PC-3 (cell line): ENCODE measurements at regions not wholly inside any gene's neighbourhood (a gene's known extent, or its start where the extent isn't known, plus 50 kb on each side); places are given as distances from the start of the nearest gene placed in this dataset.
"Not testable (repeated sequence)": the region's sequence is repeated elsewhere in the genome, so short reads cannot be mapped to it uniquely, and the experiment has no call there.

Experiments used
- ATAC-seq: fragments of 200-7000 bp; cut with Tn5 transposase; 2 replicates; pipeline ENCODE4 v1.9.1; 2020; ENCODE audit warnings: mild to moderate bottlenecking, moderate library complexity
- BruUV-seq: library from RNA; stranded (reverse); fragments of 400-500 nt; replicated peaks from 2 replicates; lab custom pipeline; 2021; lab: Mats Ljungman, UMichigan
- CTCF ChIA-PET: fragments of 300-600 bp; sonication (Branson Sonifier 250); formaldehyde crosslinking; loops from one replicate; lab custom pipeline; 2022; ENCODE audit warnings: antibody characterized with exemption; lab: Charles Lee
- POLR2A ChIA-PET: fragments of 300-600 bp; sonication (Branson Sonifier 250); formaldehyde crosslinking; loops from one replicate; lab custom pipeline; 2022; ENCODE audit warnings: antibody characterized with exemption; ENCODE audit not compliant: unreplicated experiment; lab: Charles Lee
- DNase-seq: peaks from one replicate; pipeline ENCODE4 v3.0.0-alpha.2; 2015
- H2AFZ ChIP-seq: fragments of 300-600 bp; sonication (generic); 2 replicates; pipeline ENCODE4 v1.6.0; 2016; ENCODE audit warnings: antibody characterized with exemption, low read length
- H3F3A ChIP-seq: fragments of 300-600 bp; sonication (generic); one replicate; pipeline ENCODE4 v1.6.0; 2017; ENCODE audit warnings: antibody characterized with exemption, low read length, control low read depth, mild to moderate bottlenecking; ENCODE audit not compliant: unreplicated experiment
- H3K27ac ChIP-seq: fragments of 300-600 bp; sonication (generic); 2 replicates; pipeline ENCODE4 v1.5.1; 2016; ENCODE audit warnings: mild to moderate bottlenecking, low read length
- H3K27me3 ChIP-seq: fragments of 300-600 bp; sonication (generic); 2 replicates; pipeline ENCODE4 v1.6.1; 2016; ENCODE audit warnings: low read length, mixed read lengths
- H3K36me3 ChIP-seq: fragments of 300-600 bp; sonication (generic); 2 replicates; pipeline ENCODE4 v1.6.1; 2016; ENCODE audit warnings: low read depth, mixed run types, low read length, mixed read lengths
- H3K4me1 ChIP-seq: fragments of 300-600 bp; sonication (generic); 2 replicates; pipeline ENCODE4 v1.5.1; 2016; ENCODE audit warnings: low read length; ENCODE audit not compliant: insufficient read depth
- H3K4me2 ChIP-seq: fragments of 300-600 bp; sonication (generic); 2 replicates; pipeline ENCODE4 v1.6.0; 2016; ENCODE audit warnings: low read length
- H3K4me3 ChIP-seq: fragments of 300-600 bp; sonication (generic); 2 replicates; pipeline ENCODE4 v1.5.1; 2016; ENCODE audit warnings: mild to moderate bottlenecking, low read length, mixed read lengths
- H3K79me2 ChIP-seq: fragments of 300-600 bp; sonication (generic); 2 replicates; pipeline ENCODE4 v1.6.1; 2017; ENCODE audit warnings: low read length, mixed read lengths
- H3K9ac ChIP-seq: fragments of 300-600 bp; sonication (generic); 2 replicates; pipeline ENCODE4 v1.6.0; 2016; ENCODE audit warnings: mild to moderate bottlenecking, low read length
- H3K9me2 ChIP-seq: fragments of 300-600 bp; sonication (generic); replicated peaks from 2 replicates; pipeline ENCODE4 v1.6.1; 2016; ENCODE audit warnings: mixed run types, low read length, mixed read lengths
- H3K9me3 ChIP-seq: fragments of 300-600 bp; sonication (generic); 2 replicates; pipeline ENCODE4 v1.6.1; 2016; ENCODE audit warnings: low read length, mixed read lengths
- H4K20me1 ChIP-seq: fragments of 300-600 bp; sonication (generic); 2 replicates; pipeline ENCODE4 v1.6.1; 2016; ENCODE audit warnings: low read length, mixed read lengths
- CTCF ChIP-seq: fragments of 300-600 bp; sonication (generic); conservative IDR thresholded peaks from 2 replicates; pipeline ENCODE4 v1.5.1; 2017; ENCODE audit warnings: antibody characterized with exemption, low read depth, mild to moderate bottlenecking, low read length
- EZH2 ChIP-seq: fragments of 300-600 bp; sonication (generic); IDR thresholded peaks from one replicate; pipeline ENCODE4 v1.6.1; 2017; ENCODE audit warnings: antibody characterized with exemption, mild to moderate bottlenecking, low read length; ENCODE audit not compliant: unreplicated experiment
- EZH2phosphoT487 ChIP-seq: fragments of 300-600 bp; sonication (generic); IDR thresholded peaks from 2 replicates; pipeline ENCODE4 v1.6.1; 2018; ENCODE audit warnings: mild to moderate bottlenecking, antibody characterized with exemption, low read length, borderline replicate concordance
- intact Hi-C: fragments of 100-400 bp; cut with micrococcal nuclease; formaldehyde crosslinking; loops from 2 replicates; pipeline ENCODE4 v1.9.0; 2023

GRCh38 chr10:80814147-80814652, 276.5 kb downstream of the SH2D4B start:
- no peaks in the 10 kb centered on the region for H3K27me3 ChIP-seq
- TF ChIP-seq CTCF = no peak
- no peak for TF ChIP-seq EZH2phosphoT487
- no peak for TF ChIP-seq EZH2
- no peak overlapping the region for H3K27ac ChIP-seq
- no peaks in the 10 kb centered on the region for H3K36me3 ChIP-seq
- no peaks in the 10 kb centered on the region for H3F3A ChIP-seq
- no peaks in the 10 kb centered on the region for H3K4me1 ChIP-seq
- BruUV-seq = no TSS peak
- no peaks in the 10 kb centered on the region for H3K9me3 ChIP-seq
- no peak overlapping the region for H3K9ac ChIP-seq
- ChIA-PET CTCF (no interaction called here), POLR2A (no interaction called here)
- H3K4me3 ChIP-seq = no peak overlapping the region
- DNase-seq = no peak
- H4K20me1 ChIP-seq = no peaks in the 10 kb centered on the region
- no peak for ATAC-seq
- H3K4me2 ChIP-seq = no peak overlapping the region
- H3K9me2 ChIP-seq = no peaks in the 10 kb centered on the region
- intact Hi-C loops = no loop called here
- H3K79me2 ChIP-seq = no peaks in the 10 kb centered on the region
- no peak overlapping the region for H2AFZ ChIP-seq

DNA sequence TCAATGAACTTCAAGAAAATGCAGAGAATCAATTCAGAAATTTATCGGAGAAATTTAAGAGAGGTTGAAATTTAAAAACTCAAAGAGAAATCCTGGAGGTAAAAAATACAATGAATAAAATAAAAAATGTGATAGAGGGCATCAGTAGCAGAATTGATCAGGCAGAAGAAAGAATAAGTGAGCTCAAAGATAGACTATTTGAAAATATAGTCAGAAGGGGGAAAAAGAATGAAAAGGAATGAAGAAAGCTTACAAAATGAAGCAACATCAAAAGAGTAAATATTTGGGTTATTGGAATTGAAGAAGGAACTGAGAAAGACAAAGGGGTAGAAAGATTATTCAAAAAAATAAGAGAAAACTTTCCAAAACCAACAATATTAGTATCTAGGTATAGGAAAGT, 291.4 kb downstream of the SH2D4B start:
- H3K27ac ChIP-seq = no peak overlapping the region
- H3K27me3 ChIP-seq = no peaks in the 10 kb centered on the region
- H3K4me2 ChIP-seq = no peak overlapping the region
- no peaks in the 10 kb centered on the region for H4K20me1 ChIP-seq
- no peaks in the 10 kb centered on the region for H3K36me3 ChIP-seq
- H3K9me2 ChIP-seq = no peaks in the 10 kb centered on the region
- CTCF ChIA-PET = no interaction called here
- no peak overlapping the region for H2AFZ ChIP-seq
- POLR2A ChIA-PET = no interaction called here
- 0 out of 2 replicates have a peak, but pooled peaks cover 5% of the 10 kb centered on the region for H3K9me3 ChIP-seq
- no peaks in the 10 kb centered on the region for H3F3A ChIP-seq
- no peak for TF ChIP-seq EZH2phosphoT487
- H3K9ac ChIP-seq = no peak overlapping the region
- H3K79me2 ChIP-seq = no peaks in the 10 kb centered on the region
- DNase-seq (no peak), ATAC-seq (no peak)
- BruUV-seq = no TSS peak
- intact Hi-C loops = no loop called here
- H3K4me3 ChIP-seq = no peak overlapping the region
- no peaks in the 10 kb centered on the region for H3K4me1 ChIP-seq

- POLR2A ChIA-PET = no interaction called here
- H3K9me2 ChIP-seq = no peaks in the 10 kb centered on the region
These were observed 291.9 kb downstream of the SH2D4B start for GRCh38 chr10:80829562-80829961.

GRCh38 chr10:80832693-80833092, 295.0 kb downstream of the SH2D4B start:
- H3K27ac ChIP-seq, DNase-seq, POLR2A ChIA-PET, H3K79me2 ChIP-seq, H3K9me2 ChIP-seq, H4K20me1 ChIP-seq, H3K9ac ChIP-seq, CTCF ChIA-PET, BruUV-seq, H3K36me3 ChIP-seq, H3K4me3 ChIP-seq, H3K4me2 ChIP-seq, H3K27me3 ChIP-seq, ATAC-seq, H3K9me3 ChIP-seq, H3K4me1 ChIP-seq, intact Hi-C loops, H3F3A ChIP-seq, H2AFZ ChIP-seq: not testable (repeated sequence)

More at GRCh38 chr10:80829562-80829961, 291.9 kb downstream of the SH2D4B start:
- no peak overlapping the region for H3K4me3 ChIP-seq
- no peak overlapping the region for H2AFZ ChIP-seq
- intact Hi-C loops = no loop called here
- no peak for TF ChIP-seq EZH2phosphoT487
- TF ChIP-seq CTCF = no peak
- TF ChIP-seq EZH2 = no peak
- H3F3A ChIP-seq = no peaks in the 10 kb centered on the region
- H3K27ac ChIP-seq = no peak overlapping the region
- H3K9me3 ChIP-seq = 0 out of 2 replicates have a peak, but pooled peaks cover 5% of the 10 kb centered on the region
- DNase-seq (no peak), ATAC-seq (no peak)
- H3K9ac ChIP-seq = no peak overlapping the region
- H3K4me1 ChIP-seq = no peaks in the 10 kb centered on the region
- no peaks in the 10 kb centered on the region for H3K36me3 ChIP-seq
- BruUV-seq = no TSS peak
- H3K79me2 ChIP-seq = no peaks in the 10 kb centered on the region
- CTCF ChIA-PET = no interaction called here
- no peaks in the 10 kb centered on the region for H3K27me3 ChIP-seq
- H4K20me1 ChIP-seq = no peaks in the 10 kb centered on the region
- H3K4me2 ChIP-seq = no peak overlapping the region
